ENCODE measurements at regions not wholly inside any gene's neighbourhood (a gene's known extent, or its start where the extent isn't known, plus 50 kb on each side); places are given as distances from the start of the nearest gene placed in this dataset.

DNA sequence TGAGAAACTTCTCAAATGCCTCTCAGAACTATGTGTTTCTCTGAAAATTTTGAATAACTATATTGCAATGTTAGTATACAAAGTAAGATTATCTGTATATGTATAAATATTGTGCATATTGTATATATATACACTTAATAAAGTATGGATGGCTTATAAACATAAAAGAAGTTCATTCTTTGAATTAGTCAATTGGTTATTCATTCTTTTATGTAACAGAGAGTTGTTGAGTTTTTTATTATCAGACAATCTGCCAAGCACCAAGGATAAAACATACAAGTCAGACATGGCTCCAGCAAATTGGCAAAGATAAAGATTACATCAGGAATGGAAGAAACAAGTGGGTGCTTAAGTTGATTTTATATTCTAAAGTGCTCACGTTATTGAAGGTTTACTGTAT is 289.1 kb upstream of the EYS start:
- H3K27ac ChIP-seq, result no peak overlapping the region
- H3K4me2 ChIP-seq, result no peak overlapping the region
- DNase-seq, result no peak
- POLR2A ChIA-PET (ENCODE audit: unreplicated experiment), result no interaction called here
- H3K4me3 ChIP-seq, result no peak overlapping the region
- H3K9me3 ChIP-seq (ENCODE audit: insufficient read depth, low read depth), result no peaks in the 10 kb centered on the region
- no peaks in the 10 kb centered on the region for H3K79me2 ChIP-seq (ENCODE audit: low read depth)
- H3K36me3 ChIP-seq (ENCODE audit: low read depth), result no peaks in the 10 kb centered on the region
- no TSS peak for BruUV-seq (replicated peaks)
- H3K4me1 ChIP-seq (replicated peaks; ENCODE audit: insufficient read depth), result no peaks in the 10 kb centered on the region
- intact Hi-C loops (cut with micrococcal nuclease; ENCODE audit: unreplicated experiment), result no loop called here
- no peaks in the 10 kb centered on the region for H3K27me3 ChIP-seq (ENCODE audit: insufficient read depth, low read depth)
- H4K20me1 ChIP-seq (ENCODE audit: insufficient read depth), result no peaks in the 10 kb centered on the region
- no peaks in the 10 kb centered on the region for H3K9me2 ChIP-seq (ENCODE audit: insufficient read depth)
- no peak for TF ChIP-seq EZH2 (IDR thresholded peaks at IDR 0.05; ENCODE audit: low read depth)
- no peak for TF ChIP-seq CTCF (conservative IDR thresholded peaks at IDR 0.05)
- no peak overlapping the region for H2AFZ ChIP-seq
- no peaks in the 10 kb centered on the region for H3F3A ChIP-seq (ENCODE audit: insufficient read depth, low read depth)
- CTCF ChIA-PET, result no interaction called here

DNA sequence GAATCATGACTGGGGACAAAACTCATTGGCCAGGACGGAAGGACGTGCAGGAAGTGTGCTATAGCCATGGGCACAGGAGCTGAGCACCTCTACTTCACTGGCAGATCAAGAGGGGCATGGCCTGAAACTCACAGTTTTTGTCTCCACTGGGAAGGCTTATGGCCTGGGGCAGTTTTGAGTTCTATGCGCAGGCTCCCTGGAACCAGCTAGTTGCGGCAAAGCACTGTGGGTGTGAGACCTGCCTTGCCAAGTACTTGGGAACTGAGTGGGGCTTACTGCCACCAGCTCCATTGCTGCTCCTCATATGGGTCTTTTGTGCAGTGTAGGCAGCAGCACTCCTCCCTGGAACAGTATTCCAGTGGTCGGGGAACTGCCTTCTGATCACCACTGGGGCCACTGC is 282.6 kb upstream of the EYS start:
- Histone ChIP-seq H3K4me1 (replicated peaks; ENCODE audit: insufficient read depth) (no peaks in the 10 kb centered on the region), H3K27me3 (ENCODE audit: insufficient read depth, low read depth) (no peaks in the 10 kb centered on the region), H3K4me2 (no peak overlapping the region), H2AFZ (no peak overlapping the region), H3K9me2 (ENCODE audit: insufficient read depth) (no peaks in the 10 kb centered on the region), H3K79me2 (ENCODE audit: low read depth) (no peaks in the 10 kb centered on the region), H3K27ac (no peak overlapping the region), H3K9me3 (ENCODE audit: insufficient read depth, low read depth) (no peaks in the 10 kb centered on the region), H4K20me1 (ENCODE audit: insufficient read depth) (no peaks in the 10 kb centered on the region), H3F3A (ENCODE audit: insufficient read depth, low read depth) (no peaks in the 10 kb centered on the region), H3K36me3 (ENCODE audit: low read depth) (no peaks in the 10 kb centered on the region), H3K4me3 (no peak overlapping the region)
- intact Hi-C loops (cut with micrococcal nuclease; ENCODE audit: unreplicated experiment), result no loop called here
- no TSS peak for BruUV-seq (replicated peaks)
- CTCF ChIA-PET, result no interaction called here
- POLR2A ChIA-PET (ENCODE audit: unreplicated experiment), result no interaction called here
- TF ChIP-seq CTCF (conservative IDR thresholded peaks at IDR 0.05) (no peak), EZH2 (IDR thresholded peaks at IDR 0.05; ENCODE audit: low read depth) (no peak)
- DNase-seq, result no peak

DNA sequence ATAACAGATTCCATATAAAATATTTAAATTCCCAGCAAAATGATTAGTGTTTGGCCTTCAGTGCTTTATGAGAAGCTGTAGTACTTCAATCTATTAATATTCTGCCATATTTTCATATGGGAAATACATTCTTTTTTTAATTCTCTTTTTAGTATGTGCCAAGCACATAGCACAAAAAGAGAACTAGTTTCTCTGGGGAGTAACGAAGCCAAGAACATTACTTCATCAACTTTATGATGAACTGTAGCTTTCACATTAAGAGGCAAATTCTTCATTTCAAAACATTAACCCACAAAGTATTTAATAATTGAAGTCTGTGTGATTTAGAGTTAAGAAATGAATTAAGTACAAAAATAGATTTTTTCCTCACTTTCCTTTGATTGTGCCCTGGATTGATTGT is 281.0 kb upstream of the EYS start:
- Histone ChIP-seq H4K20me1 (ENCODE audit: insufficient read depth) (no peaks in the 10 kb centered on the region), H3K27me3 (ENCODE audit: insufficient read depth, low read depth) (no peaks in the 10 kb centered on the region), H3K27ac (no peak overlapping the region), H3K4me3 (no peak overlapping the region), H3F3A (ENCODE audit: insufficient read depth, low read depth) (no peaks in the 10 kb centered on the region), H3K4me2 (no peak overlapping the region), H3K9me3 (ENCODE audit: insufficient read depth, low read depth) (no peaks in the 10 kb centered on the region), H3K36me3 (ENCODE audit: low read depth) (no peaks in the 10 kb centered on the region), H3K9me2 (ENCODE audit: insufficient read depth) (no peaks in the 10 kb centered on the region), H3K79me2 (ENCODE audit: low read depth) (no peaks in the 10 kb centered on the region), H3K4me1 (replicated peaks; ENCODE audit: insufficient read depth) (no peaks in the 10 kb centered on the region), H2AFZ (no peak overlapping the region)
- DNase-seq, result no peak
- POLR2A ChIA-PET (ENCODE audit: unreplicated experiment), result no interaction called here
- intact Hi-C loops (cut with micrococcal nuclease; ENCODE audit: unreplicated experiment), result no loop called here
- CTCF ChIA-PET, result no interaction called here
- no TSS peak for BruUV-seq (replicated peaks)
- TF ChIP-seq EZH2 (IDR thresholded peaks at IDR 0.05; ENCODE audit: low read depth) (no peak), CTCF (conservative IDR thresholded peaks at IDR 0.05) (no peak)

All from PC-9 (cell line).